ENCODE measurements at regions not wholly inside any gene's neighbourhood (a gene's known extent, or its start where the extent isn't known, plus 50 kb on each side); places are given as distances from the start of the nearest gene placed in this dataset.

GRCh38 chr17:13157656-13158055, 139.8 kb upstream of the ELAC2 start:
- H3F3A ChIP-seq (ENCODE audit: low read length, unreplicated experiment), result no peaks in the 10 kb centered on the region
- no peak overlapping the region for H3K9ac ChIP-seq (ENCODE audit: low read length)
- CTCF ChIA-PET, result no interaction called here
- DNase-seq (no peak), ATAC-seq (no peak)
- no peaks in the 10 kb centered on the region for H3K9me3 ChIP-seq (ENCODE audit: low read length)
- TF ChIP-seq EZH2 (IDR thresholded peaks at IDR 0.05; ENCODE audit: low read length, unreplicated experiment) (no peak), CTCF (conservative IDR thresholded peaks at IDR 0.05; ENCODE audit: low read depth, low read length) (no peak), EZH2phosphoT487 (IDR thresholded peaks at IDR 0.05; ENCODE audit: borderline replicate concordance, low read length) (no peak)
- no peaks in the 10 kb centered on the region for H4K20me1 ChIP-seq (ENCODE audit: low read length)
- POLR2A ChIA-PET (ENCODE audit: unreplicated experiment), result no interaction called here
- H3K27me3 ChIP-seq (ENCODE audit: low read length), result peaks cover 14% of the 10 kb centered on the region
- no TSS peak for BruUV-seq (replicated peaks)
- H3K4me1 ChIP-seq (ENCODE audit: insufficient read depth, low read length), result no peaks in the 10 kb centered on the region
- no peak overlapping the region for H3K4me3 ChIP-seq (ENCODE audit: low read length)
- no peaks in the 10 kb centered on the region for H3K79me2 ChIP-seq (ENCODE audit: low read length)
- intact Hi-C loops (cut with micrococcal nuclease), result no loop called here
- no peaks in the 10 kb centered on the region for H3K9me2 ChIP-seq (replicated peaks; ENCODE audit: low read length)
- H3K4me2 ChIP-seq (ENCODE audit: low read length), result no peak overlapping the region
- H3K36me3 ChIP-seq (ENCODE audit: low read depth, low read length), result no peaks in the 10 kb centered on the region
- no peak overlapping the region for H3K27ac ChIP-seq (ENCODE audit: low read length)
- no peak overlapping the region for H2AFZ ChIP-seq (ENCODE audit: low read length)

- Histone ChIP-seq H3K27me3 (ENCODE audit: low read length) (peaks cover 14% of the 10 kb centered on the region), H4K20me1 (ENCODE audit: low read length) (no peaks in the 10 kb centered on the region), H3K9me2 (replicated peaks; ENCODE audit: low read length) (no peaks in the 10 kb centered on the region), H3K79me2 (ENCODE audit: low read length) (no peaks in the 10 kb centered on the region), H3K9me3 (ENCODE audit: low read length) (no peaks in the 10 kb centered on the region), H3K4me3 (ENCODE audit: low read length) (no peak overlapping the region), H2AFZ (ENCODE audit: low read length) (no peak overlapping the region), H3K27ac (ENCODE audit: low read length) (no peak overlapping the region), H3K9ac (ENCODE audit: low read length) (no peak overlapping the region), H3F3A (ENCODE audit: low read length, unreplicated experiment) (no peaks in the 10 kb centered on the region), H3K36me3 (ENCODE audit: low read depth, low read length) (no peaks in the 10 kb centered on the region), H3K4me2 (ENCODE audit: low read length) (no peak overlapping the region), H3K4me1 (ENCODE audit: insufficient read depth, low read length) (no peaks in the 10 kb centered on the region)
- intact Hi-C loops (cut with micrococcal nuclease), result no loop called here
- TF ChIP-seq EZH2 (IDR thresholded peaks at IDR 0.05; ENCODE audit: low read length, unreplicated experiment) (no peak), EZH2phosphoT487 (IDR thresholded peaks at IDR 0.05; ENCODE audit: borderline replicate concordance, low read length) (no peak), CTCF (conservative IDR thresholded peaks at IDR 0.05; ENCODE audit: low read depth, low read length) (no peak)
- DNase-seq (no peak), ATAC-seq (no peak)
- POLR2A ChIA-PET (ENCODE audit: unreplicated experiment), result no interaction called here
- BruUV-seq (replicated peaks), result no TSS peak
- CTCF ChIA-PET, result no interaction called here
Observed at GRCh38 chr17:13154930-13155329, 137.1 kb upstream of the ELAC2 start.

GRCh38 chr17:13154398-13154797, 136.6 kb upstream of the ELAC2 start:
- no peak overlapping the region for H3K27ac ChIP-seq (ENCODE audit: low read length)

More at GRCh38 chr17:13154398-13154797, 136.6 kb upstream of the ELAC2 start:
- no peaks in the 10 kb centered on the region for H3K9me2 ChIP-seq (replicated peaks; ENCODE audit: low read length)
- no peak overlapping the region for H3K9ac ChIP-seq (ENCODE audit: low read length)
- no peaks in the 10 kb centered on the region for H3K36me3 ChIP-seq (ENCODE audit: low read depth, low read length)
- no peaks in the 10 kb centered on the region for H3K79me2 ChIP-seq (ENCODE audit: low read length)
- POLR2A ChIA-PET (ENCODE audit: unreplicated experiment), result no interaction called here
- no peaks in the 10 kb centered on the region; the same call in 1 of the 2 replicates for H3K9me3 ChIP-seq (ENCODE audit: low read length)
- CTCF ChIA-PET, result no interaction called here
- ATAC-seq (no peak), DNase-seq (no peak)
- H3K27me3 ChIP-seq (ENCODE audit: low read length), result peaks cover 14% of the 10 kb centered on the region
- no peaks in the 10 kb centered on the region for H4K20me1 ChIP-seq (ENCODE audit: low read length)
- H2AFZ ChIP-seq (ENCODE audit: low read length), result no peak overlapping the region
- no peak overlapping the region for H3K4me2 ChIP-seq (ENCODE audit: low read length)
- no peak for TF ChIP-seq CTCF (conservative IDR thresholded peaks at IDR 0.05; ENCODE audit: low read depth, low read length)
- no peak for TF ChIP-seq EZH2 (IDR thresholded peaks at IDR 0.05; ENCODE audit: low read length, unreplicated experiment)
- TF ChIP-seq EZH2phosphoT487 (IDR thresholded peaks at IDR 0.05; ENCODE audit: borderline replicate concordance, low read length), result no peak
- H3F3A ChIP-seq (ENCODE audit: low read length, unreplicated experiment), result no peaks in the 10 kb centered on the region
- no peak overlapping the region for H3K4me3 ChIP-seq (ENCODE audit: low read length)
- no peaks in the 10 kb centered on the region for H3K4me1 ChIP-seq (ENCODE audit: insufficient read depth, low read length)
- no TSS peak for BruUV-seq (replicated peaks)
- intact Hi-C loops (cut with micrococcal nuclease), result no loop called here
